ENCODE measurements at regions not wholly inside any gene's neighbourhood (a gene's known extent, or its start where the extent isn't known, plus 50 kb on each side); places are given as distances from the start of the nearest gene placed in this dataset.

DNA sequence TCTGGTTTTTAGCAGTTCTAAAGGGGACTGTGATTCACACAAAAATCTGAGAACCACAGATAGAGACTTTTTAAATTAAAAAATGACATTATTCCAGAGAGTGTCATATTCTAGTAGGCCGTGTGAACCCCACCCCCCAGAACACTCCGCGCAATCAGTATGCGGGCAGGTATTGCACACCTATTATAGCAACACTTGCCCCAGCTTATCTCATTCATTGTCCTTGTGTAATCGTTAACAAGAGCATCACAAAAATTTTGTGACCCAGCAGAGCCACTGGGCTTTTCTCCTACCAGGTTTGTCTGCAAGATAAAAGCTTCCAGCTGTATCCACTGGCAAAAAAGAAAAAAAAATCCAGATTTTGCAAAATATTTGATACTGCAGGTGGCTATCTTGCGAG, 394.1 kb upstream of the SMIM31 start:
- FAIRE-seq (no peak), DNase-seq (ENCODE audit: insufficient read length, low spot score) (no peak)

- DNase-seq (ENCODE audit: insufficient read length, low spot score), result no peak
- FAIRE-seq, result no peak
Observed at GRCh38 chr4:164368894-164369293, 385.0 kb upstream of the SMIM31 start.

GRCh38 chr4:164373021-164373420, 380.9 kb upstream of the SMIM31 start:
- DNase-seq (ENCODE audit: insufficient read length, low spot score), result no peak
- FAIRE-seq, result no peak

- DNase-seq (ENCODE audit: insufficient read length, low spot score) (no peak), FAIRE-seq (no peak)
Observed at GRCh38 chr4:164377277-164377676, 376.7 kb upstream of the SMIM31 start.

DNA sequence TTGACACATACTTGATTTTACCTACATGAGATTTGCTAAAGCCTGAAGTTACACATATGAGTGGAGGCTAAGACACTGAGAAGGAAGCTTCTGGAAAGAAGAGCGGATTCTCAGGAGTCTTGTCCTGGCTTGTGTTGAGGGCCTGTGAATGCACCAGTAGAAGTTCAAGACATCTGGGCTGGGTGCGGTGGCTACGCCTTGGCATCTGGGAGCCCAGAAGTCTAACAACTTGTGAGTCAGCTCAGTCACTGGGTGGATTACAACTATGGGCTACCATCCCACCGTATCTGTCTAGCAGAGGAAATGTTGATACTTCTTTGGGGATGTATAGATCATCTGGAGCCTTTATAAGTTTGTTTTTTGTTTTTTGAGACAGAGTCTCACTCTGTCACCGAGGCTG, 375.6 kb upstream of the SMIM31 start:
- no peak for FAIRE-seq
- DNase-seq (ENCODE audit: insufficient read length, low spot score), result no peak

GRCh38 chr4:164379694-164380093, 374.2 kb upstream of the SMIM31 start:
- DNase-seq (ENCODE audit: insufficient read length, low spot score) (no peak), FAIRE-seq (no peak)

DNA sequence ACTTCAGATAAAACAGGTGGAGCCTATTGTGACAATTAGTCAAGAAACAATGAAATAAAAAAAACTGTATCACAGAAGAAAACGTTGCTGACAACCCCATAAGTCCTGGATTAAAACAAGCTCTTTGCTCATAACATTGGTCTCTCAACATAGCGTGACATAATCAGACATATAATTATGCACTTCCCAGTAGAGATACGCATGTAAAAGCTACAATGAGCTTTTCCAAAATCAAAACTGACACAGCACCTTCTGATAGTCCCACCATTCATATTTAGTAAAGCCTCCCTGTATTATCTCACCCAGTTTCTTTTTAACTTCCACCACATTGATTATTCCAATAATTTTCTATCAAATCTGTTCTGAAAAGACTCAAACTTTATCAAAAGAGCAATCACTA, 372.1 kb upstream of the SMIM31 start:
- no peak for FAIRE-seq
- DNase-seq (ENCODE audit: insufficient read length, low spot score), result no peak

- no peak for FAIRE-seq
Observed at GRCh38 chr4:164383058-164383357, 370.9 kb upstream of the SMIM31 start.

DNA sequence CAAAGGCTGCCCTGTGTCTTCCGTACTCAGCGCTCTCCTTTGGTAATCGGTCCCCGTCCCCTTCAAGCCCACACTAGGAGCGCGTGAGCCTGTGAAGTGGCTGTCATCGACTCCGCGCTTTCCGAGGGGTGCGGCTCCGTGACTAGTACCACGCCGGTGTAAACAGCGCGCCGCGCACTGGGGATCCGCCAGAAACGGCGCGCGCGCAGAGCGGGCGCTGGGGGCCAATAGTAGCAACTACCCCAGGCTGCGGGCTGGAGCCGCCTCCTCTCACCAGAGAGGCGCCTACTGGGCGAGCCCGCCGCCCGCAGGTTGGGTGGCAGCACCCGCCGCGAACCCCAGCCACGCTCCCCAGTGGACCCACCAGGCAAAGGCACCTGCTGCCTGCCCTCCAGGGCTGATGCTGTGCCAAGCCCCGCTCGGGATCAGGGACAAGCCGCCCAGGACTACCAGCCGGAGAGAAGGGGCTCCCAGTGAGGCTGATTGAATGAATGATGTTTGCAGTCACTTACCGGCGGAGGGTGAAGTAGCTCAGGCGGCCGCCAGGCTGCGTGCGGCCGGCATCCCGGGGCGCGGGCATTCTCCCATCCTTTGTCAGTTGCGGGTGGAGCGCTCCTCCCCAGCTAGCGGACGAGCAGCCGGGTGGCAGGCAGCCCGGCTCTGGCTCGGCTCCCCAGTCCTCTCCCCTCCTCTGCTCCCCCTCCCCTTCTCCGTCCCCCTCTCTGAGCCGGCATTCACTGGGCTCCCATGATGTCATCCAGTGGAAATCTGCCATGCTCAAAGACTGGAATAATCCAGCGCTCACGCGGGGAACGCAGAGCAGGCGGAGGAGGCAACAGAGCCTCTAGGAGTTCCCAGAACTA, 370.3 kb upstream of the SMIM31 start:
- FAIRE-seq (no peak), DNase-seq (ENCODE audit: insufficient read length, low spot score) (no peak)

More at GRCh38 chr4:164383058-164383357, 370.9 kb upstream of the SMIM31 start:
- no peak for DNase-seq (ENCODE audit: insufficient read length, low spot score)

DNA sequence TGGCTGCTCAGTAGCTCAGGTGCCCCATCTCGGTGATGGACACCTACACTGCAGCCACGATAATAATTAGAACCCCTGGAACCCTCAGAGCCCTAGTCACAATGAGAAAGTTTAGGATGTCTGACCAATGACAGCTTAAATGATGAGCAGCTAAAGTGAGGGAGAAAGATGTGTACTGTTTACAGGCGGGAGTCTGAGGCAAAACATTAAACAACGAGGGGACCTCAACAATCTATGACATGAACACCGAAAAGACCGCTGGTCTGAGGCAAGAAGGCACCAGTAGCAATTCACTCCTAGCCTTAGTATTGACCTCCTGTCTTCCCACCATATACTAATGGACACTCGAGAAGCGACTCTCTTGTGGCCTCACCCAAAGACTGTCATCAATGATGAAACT, 369.5 kb upstream of the SMIM31 start:
- FAIRE-seq (no peak), DNase-seq (ENCODE audit: insufficient read length, low spot score) (no peak)

DNA sequence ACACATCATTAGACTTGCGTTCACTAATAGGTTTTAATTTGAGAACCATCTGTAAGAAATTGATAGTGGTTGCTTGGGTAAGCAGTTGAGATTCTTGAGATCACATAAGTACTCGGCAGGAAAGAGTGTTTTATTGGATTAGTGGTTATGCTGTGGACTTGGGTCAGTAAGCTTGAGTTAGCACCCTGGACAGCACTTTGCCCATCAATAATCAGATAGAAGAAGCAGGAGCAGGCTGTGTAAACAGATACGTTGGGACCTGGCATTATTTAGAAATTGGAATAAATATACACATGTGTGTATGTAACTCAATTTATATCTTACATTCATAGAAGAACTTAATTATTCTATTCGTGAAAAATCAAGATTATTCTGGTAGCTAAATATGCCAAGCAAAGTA, 357.5 kb upstream of the SMIM31 start:
- FAIRE-seq, result no peak
- no peak for DNase-seq (ENCODE audit: insufficient read length, low spot score)

GRCh38 chr4:164402554-164402953, 351.4 kb upstream of the SMIM31 start:
- DNase-seq (ENCODE audit: insufficient read length, low spot score) (no peak), FAIRE-seq (no peak)

- DNase-seq (ENCODE audit: insufficient read length, low spot score), result no peak
- no peak for FAIRE-seq
Observed at GRCh38 chr4:164405774-164406173, 348.2 kb upstream of the SMIM31 start.

DNA sequence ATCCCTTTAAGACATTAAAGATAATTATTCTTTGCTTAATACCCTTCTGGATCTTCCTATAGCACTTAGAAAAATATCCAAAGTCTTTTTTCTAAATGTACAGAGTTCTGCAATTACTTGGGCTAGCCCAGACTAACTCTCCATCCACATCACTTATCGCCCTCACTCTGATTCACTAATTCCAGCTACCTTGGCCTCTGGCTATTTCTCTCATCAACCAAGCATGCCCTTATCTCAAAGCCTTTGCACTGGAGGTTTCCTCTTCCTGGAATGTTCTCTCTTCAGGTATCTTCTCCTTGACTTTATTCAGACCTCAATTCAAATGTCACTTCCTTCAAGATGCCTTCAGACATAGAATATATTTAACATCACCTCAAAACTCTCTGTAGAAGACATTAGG, 345.1 kb upstream of the SMIM31 start:
- no peak for FAIRE-seq

GRCh38 chr4:164410401-164410800, 343.5 kb upstream of the SMIM31 start:
- DNase-seq (ENCODE audit: insufficient read length, low spot score) (no peak), FAIRE-seq (no peak)

More for the DNA sequence above, 345.1 kb upstream of the SMIM31 start:
- DNase-seq (ENCODE audit: insufficient read length, low spot score), result no peak

DNA sequence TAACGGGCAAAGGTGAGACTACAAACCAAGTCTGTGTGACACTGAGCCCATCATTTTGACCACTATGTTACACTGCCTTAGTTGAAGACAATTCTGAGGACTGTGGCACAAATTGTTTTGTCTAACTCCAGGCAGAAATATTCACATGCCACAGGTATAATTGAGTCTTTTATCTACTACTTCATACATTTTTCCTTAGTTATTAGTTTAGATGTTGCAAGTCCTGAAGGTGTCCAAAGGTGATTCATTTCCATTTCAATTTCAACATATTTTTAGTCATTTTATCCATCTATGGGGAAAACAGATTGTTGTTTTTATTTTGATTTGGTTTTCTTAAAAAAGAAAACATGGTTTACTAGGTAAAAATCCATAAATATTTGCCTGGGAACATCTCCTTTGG, 341.7 kb upstream of the SMIM31 start:
- DNase-seq (ENCODE audit: insufficient read length, low spot score) (no peak), FAIRE-seq (no peak)

DNA sequence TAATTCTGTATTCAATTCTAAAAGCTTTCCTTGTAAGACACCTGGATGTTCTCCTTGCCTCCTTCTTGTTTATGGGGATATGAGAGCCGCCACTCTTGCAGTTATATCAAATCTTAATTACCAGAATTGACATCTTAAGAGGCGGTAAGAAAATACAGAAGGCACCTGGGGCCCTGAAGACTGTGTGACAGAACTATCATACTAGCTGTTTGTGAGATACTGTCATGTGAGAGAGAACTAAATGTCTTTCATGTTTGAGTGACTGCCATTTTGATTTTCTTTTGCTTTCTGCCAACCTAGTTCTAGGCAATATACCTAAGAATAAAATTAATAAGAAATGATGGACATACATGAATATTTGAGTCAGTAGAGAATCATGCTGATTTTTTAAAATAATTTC, 340.2 kb upstream of the SMIM31 start:
- FAIRE-seq, result no peak

DNA sequence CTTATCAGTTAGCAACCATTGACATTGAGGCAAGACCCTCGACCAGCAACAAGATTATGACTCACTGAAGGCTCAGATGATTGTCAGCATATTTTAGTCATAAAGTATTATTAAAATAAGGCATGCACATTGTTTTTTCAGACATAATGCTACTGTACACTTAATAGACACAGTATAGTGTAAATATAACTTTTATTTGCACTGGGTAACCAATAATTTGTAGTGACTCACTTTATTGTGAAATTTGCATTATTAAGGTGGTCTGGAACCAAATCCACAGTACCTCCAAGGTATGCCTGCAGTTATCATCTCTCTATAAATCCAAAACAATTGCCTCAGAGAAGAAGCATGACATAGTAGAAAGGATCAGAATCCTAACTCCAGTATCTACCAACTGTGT, 330.1 kb upstream of the SMIM31 start:
- DNase-seq (ENCODE audit: insufficient read length, low spot score) (no peak), FAIRE-seq (no peak)

More for the DNA sequence above, 340.2 kb upstream of the SMIM31 start:
- DNase-seq (ENCODE audit: insufficient read length, low spot score), result no peak

DNA sequence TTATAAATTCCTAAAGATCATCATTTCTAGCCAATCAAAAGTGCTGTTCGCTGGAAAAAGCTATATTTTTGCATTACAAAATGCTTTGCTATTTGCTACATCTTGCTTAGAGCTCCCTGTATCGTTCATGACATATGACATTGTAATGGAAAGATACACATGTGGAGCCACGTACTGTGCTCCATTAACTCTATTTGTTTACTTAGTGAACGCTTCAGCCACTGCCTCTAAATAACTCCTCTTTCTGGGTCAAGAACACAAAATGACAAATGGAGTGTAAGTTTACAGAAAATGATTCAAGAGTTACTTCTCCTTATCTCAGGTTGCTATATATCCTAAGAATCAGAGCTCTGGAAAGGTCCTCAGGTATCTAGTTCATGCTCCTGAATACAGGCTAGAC, 329.1 kb upstream of the SMIM31 start:
- DNase-seq (ENCODE audit: insufficient read length, low spot score) (no peak), FAIRE-seq (no peak)

GRCh38 chr4:164428561-164428960, 325.4 kb upstream of the SMIM31 start:
- DNase-seq (ENCODE audit: insufficient read length, low spot score) (no peak), FAIRE-seq (no peak)

DNA sequence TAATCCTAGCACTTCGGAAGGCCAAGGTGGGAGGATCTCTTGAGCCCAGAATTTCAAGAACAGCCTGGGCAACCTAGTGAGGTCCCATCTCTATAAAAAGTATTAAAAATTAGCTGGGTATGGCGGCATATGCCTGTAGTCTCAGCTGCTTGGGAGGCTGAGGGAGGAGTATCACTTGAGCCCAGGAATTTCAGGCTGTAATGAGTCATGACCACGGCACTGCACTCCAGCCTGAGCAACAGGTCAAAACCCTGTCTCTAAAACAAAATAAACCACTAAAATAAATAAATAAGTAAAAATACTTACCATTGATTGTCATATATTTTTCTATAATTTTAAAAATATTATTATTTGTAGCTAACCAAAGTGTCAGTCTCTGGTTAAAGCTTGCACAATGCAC, 315.6 kb upstream of the SMIM31 start:
- FAIRE-seq (no peak), DNase-seq (ENCODE audit: insufficient read length, low spot score) (no peak)

- no peak for FAIRE-seq
Observed at GRCh38 chr4:164439037-164439436, 314.9 kb upstream of the SMIM31 start.

DNA sequence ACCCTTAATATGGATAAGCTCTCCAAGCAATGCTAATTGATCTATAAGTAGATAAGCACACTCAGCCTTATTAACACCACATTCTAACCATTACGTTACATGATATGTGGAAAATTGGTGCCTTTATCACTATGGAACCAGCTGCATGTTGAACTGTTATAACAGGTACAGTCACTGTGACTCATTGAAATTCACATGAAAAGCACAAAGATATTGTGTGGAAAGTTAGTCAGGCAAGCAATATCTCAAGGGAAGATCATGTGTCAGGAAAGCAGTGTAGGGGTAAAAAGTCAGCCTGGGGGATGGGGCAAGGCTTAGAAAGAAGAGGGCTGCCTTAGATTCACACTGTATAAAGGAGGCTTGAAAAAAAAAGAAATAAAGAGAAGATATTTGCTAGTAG, 313.7 kb upstream of the SMIM31 start:
- no peak for DNase-seq (ENCODE audit: insufficient read length, low spot score)

More at GRCh38 chr4:164439037-164439436, 314.9 kb upstream of the SMIM31 start:
- no peak for DNase-seq (ENCODE audit: insufficient read length, low spot score)

More for the DNA sequence above, 313.7 kb upstream of the SMIM31 start:
- no peak for FAIRE-seq
